ENCODE measurements at regions not wholly inside any gene's neighbourhood (a gene's known extent, or its start where the extent isn't known, plus 50 kb on each side); places are given as distances from the start of the nearest gene placed in this dataset.
"Not testable (repeated sequence)": the region's sequence is repeated elsewhere in the genome, so short reads cannot be mapped to it uniquely, and the experiment has no call there.

GRCh38 chr2:83862600-83862999, 596.5 kb downstream of the SUCLG1 start:
- FAIRE-seq = no peak

GRCh38 chr2:83860320-83860719, 598.8 kb downstream of the SUCLG1 start:
- FAIRE-seq = no peak

DNA sequence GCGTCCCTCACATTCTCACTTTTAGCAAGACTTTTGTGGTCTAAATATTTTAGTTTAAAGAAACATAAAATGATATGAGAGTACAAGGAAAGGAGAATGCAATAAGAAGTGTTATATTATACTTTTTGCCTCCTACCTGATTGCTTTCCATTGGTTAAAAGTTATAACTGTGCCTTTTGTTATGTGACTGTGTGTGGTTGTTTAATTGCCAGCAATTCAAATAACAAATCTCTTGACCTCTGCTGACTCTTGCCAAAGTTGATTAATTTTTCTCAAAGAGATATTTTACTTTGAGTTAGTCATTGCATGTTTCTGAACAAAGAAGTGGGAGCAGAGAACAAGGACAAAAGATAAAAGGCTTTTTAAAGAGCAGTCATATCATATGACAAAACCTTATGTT, 599.5 kb downstream of the SUCLG1 start:
- FAIRE-seq = no peak

DNA sequence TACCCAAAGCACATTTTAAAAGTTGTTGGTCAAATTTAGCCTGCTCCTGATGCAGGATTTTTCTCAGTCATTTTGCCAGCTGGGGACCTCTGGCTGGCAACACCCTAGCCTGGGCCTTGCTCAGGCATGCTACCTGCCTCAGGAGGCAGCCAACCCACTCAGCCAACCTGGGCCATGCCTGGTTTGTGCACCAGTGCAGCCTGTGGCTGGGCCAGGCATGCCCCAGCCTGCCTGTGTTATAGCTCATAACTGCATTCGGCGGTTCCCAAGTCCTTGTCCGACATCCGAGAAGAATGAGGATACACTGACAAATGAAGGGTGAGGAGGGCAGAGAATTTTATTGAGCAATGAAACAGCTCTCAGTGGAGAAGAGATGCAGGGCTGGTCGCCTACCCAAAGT, 608.0 kb downstream of the SUCLG1 start:
- no peak for FAIRE-seq

DNA sequence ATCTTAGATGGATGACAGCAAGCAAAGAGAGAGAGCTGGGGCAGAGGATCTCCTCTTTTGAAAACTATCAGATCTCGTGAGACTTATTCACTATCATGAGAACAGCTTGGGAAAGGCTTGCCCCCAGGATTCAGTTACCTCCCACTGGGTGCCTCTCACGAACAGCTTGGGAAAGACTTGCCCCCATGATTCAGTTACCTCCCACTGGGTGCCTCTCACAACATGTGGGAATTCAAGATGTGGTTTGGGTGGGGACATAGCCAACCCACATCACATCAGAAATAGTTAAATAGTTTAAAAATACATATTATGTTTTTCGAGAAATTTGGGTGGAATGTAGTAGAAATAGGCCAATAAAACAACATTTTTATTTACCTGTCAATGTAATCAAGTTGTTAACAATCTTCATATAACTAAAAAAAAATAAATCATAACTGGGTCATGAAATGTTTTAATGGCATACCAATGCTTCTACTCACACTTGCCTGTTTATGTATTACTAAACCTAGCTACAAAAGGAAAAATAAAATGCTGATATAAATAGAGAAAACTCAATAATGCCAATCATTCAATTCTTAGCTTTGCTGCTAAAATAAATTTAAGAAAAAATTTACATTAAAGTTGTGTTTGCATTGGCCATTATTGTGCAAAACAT, 608.9 kb downstream of the SUCLG1 start:
- no peak for FAIRE-seq

GRCh38 chr2:83844490-83844889, 614.6 kb downstream of the SUCLG1 start:
- no peak for FAIRE-seq

- FAIRE-seq = no peak
These were observed 616.7 kb downstream of the SUCLG1 start for GRCh38 chr2:83842421-83842820.

DNA sequence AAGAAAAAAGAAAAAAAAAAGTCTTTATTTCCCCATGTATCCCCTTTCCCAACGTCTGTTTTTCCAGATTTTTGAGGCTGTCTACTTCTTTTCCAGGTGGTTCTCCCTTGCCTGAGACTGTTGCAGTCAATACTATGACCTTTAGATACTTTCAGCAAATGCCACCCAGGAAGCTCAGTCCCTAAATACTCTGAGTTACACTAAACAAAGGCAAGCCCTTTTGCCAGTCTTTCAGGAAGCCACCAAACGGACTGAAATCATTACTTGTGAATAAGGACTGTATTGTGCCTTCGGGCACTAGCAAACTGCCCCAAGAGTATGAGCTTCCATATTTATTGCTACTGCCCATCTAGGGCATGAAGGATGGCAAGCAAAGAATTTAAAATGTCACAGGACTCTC, 621.3 kb downstream of the SUCLG1 start:
- no peak for FAIRE-seq

- no peak for FAIRE-seq
These were observed 631.5 kb downstream of the SUCLG1 start for GRCh38 chr2:83827618-83828017.

DNA sequence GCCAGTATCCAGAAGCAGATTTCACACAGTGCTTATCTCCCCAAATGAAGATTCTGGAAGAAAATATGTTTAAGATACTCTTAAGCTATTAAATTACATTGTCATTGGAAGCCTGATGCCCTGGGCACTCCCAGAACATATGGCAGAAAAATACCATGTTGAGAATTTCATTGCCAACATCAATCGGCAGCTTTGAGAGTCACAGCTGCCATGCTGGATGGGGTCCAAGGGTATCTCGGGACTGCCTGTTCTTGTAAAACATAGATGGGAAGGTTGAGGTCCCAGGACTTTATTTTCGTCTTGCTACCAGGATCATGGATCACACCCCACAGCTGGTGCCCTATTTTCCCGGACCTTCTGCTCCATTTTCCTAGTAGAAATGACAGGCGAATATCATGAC, 632.5 kb downstream of the SUCLG1 start:
- no peak for FAIRE-seq

GRCh38 chr2:83823229-83823628, 635.9 kb downstream of the SUCLG1 start:
- FAIRE-seq = no peak

- peak; percentile 98 for FAIRE-seq
These were observed 641.6 kb downstream of the SUCLG1 start for GRCh38 chr2:83817511-83817910.

DNA sequence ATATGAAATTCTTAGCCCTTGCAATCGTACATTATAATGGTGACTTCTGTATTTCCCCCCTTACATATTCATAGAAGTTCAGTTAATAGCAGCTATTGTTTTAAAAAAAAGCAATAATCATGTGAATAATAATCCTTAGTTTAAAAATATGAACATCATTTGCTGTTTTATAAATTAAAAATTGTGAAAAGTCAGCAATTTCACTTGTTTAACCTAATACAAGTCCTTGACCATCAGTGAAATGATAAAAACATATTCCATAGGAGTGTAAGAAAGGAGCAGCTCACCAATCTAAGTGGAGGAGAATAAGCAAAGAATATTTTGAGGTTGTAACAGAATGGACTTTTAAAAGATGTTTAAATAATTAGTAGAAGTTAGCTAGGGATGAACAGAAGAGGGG, 650.2 kb downstream of the SUCLG1 start:
- no peak for FAIRE-seq

DNA sequence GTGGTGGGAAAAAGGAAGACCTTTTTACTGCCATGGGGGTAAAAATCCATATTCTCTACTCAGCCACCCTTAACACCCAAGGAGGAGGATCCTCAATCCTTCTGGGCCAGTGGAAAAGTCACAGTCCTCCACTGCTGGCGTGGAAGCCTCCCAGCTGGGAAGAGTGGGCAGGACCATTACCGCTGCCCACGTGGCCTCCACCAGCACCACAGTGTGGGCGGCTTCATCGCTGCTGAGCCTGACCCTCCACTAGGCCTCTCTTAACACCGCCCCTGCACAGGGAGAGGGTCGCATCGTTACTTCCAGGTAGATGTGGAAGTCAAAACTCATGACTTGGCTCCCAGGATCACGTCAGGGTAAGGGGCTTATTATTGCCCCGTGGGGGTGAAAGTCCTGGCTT, 656.5 kb downstream of the SUCLG1 start:
- FAIRE-seq = no peak

GRCh38 chr2:83795777-83796176, 663.3 kb downstream of the SUCLG1 start:
- FAIRE-seq = no peak

DNA sequence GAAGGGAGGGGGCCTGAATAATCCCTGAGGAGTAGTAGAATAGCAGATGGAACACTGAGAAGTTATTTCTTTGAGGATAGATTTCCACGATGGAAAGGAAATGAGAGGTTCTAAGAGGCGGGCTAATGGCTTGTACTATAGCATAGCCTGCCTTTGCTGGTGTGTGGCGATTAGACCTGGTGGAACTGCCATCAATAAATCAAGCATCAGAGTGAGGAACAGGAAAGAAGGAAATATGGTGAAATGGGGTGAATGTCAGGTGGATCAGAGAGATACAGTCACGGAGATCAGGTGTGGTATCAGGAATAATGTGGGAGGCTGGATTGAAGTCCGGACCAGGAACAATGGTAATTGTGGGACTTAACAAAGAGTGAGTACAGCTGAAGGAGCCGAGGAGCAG, 668.6 kb downstream of the SUCLG1 start:
- FAIRE-seq = not testable (repeated sequence)

GRCh38 chr2:83789674-83790073, 669.4 kb downstream of the SUCLG1 start:
- FAIRE-seq = not testable (repeated sequence)

DNA sequence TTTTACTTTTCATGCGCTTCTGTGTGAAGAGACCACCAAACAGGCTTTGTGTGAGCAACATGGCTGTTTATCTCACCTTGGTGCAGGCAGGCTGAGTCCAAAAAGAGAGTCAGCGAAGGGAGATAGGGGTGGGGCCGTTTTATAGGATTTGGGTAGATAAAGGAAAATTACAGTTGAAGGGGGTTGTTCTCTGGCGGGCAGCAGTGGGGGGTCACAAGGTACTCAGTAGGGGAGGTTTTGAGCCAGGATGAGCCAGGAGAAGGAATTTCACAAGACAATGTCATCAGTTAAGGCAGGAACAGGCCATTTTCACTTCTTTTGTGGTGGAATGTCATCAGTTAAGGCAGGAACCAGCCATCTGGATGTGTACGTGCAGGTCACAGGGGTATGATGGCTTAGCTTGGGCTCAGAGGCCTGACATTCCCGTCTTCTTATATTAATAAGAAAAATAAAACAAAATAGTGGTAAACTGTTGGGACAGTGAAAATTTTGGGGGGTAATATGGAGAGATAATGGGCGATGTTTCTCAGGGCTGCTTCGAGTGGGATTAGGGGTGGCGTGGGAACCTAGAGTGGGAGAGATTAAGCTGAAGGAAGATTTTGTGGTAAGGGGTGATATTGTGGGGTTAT, 670.0 kb downstream of the SUCLG1 start:
- not testable (repeated sequence) for FAIRE-seq

GRCh38 chr2:83787189-83787588, 671.9 kb downstream of the SUCLG1 start:
- FAIRE-seq = no peak

GRCh38 chr2:83786140-83786539, 672.9 kb downstream of the SUCLG1 start:
- no peak for FAIRE-seq

GRCh38 chr2:83784947-83785346, 674.1 kb downstream of the SUCLG1 start:
- no peak for FAIRE-seq

GRCh38 chr2:83784315-83784714, 674.8 kb downstream of the SUCLG1 start:
- FAIRE-seq = peak; percentile 93

DNA sequence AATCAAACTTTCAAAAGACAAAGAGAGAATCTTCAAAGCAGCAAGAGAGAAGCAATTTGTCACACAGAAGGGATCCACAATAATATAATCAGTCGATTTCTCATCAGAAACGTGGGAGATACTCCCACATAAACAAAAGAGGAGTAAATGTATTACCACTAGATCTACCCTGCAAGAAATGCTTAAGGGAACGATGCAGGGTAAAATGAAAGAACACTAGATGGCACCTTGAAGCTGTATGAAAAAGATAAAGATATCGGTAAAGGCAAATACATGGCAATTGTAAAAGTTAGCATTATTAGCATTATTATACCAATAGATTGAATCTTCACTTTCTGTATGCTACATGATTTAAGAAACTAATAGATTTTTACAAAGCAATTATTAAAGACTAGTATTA, 677.0 kb downstream of the SUCLG1 start:
- no peak for FAIRE-seq

DNA sequence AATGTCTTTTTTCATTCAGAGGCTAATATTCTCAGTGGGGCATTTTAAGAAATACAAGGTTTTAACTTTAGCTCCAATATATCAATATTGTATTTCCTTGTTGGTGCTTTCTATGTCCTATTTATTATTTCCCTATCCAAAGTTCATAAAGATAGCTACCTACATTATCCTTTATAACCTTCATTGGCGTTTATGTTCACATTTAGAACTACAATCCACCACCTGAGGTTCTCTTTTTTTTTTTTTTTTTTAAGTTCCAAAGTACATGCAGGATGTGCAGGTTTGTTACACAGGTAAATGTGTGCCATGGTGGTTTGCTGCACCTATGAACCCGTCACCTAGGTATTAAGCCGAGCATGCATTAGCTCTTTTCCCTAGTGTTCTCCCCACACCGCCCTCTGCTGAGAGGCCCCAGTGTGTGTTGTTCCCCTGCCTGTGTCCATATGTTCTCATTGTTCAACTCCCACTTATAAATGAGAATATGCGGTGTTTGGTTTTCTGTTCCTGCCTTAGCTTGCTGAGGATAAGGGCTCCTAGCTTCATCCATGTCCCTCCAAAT, 694.6 kb downstream of the SUCLG1 start:
- no peak for FAIRE-seq

GRCh38 chr2:83757329-83757728, 701.8 kb downstream of the SUCLG1 start:
- no peak for FAIRE-seq

Data from endometrium (tissue), 2 donors.